ENCODE measurements at regions not wholly inside any gene's neighbourhood (a gene's known extent, or its start where the extent isn't known, plus 50 kb on each side); places are given as distances from the start of the nearest gene placed in this dataset.

GRCh38 chr4:114052227-114052626, 72.8 kb upstream of the ARSJ start:
- H3K27ac ChIP-seq = no peak overlapping the region
- no peaks in the 10 kb centered on the region for H3K9me3 ChIP-seq
- TF ChIP-seq, protein P1, sequence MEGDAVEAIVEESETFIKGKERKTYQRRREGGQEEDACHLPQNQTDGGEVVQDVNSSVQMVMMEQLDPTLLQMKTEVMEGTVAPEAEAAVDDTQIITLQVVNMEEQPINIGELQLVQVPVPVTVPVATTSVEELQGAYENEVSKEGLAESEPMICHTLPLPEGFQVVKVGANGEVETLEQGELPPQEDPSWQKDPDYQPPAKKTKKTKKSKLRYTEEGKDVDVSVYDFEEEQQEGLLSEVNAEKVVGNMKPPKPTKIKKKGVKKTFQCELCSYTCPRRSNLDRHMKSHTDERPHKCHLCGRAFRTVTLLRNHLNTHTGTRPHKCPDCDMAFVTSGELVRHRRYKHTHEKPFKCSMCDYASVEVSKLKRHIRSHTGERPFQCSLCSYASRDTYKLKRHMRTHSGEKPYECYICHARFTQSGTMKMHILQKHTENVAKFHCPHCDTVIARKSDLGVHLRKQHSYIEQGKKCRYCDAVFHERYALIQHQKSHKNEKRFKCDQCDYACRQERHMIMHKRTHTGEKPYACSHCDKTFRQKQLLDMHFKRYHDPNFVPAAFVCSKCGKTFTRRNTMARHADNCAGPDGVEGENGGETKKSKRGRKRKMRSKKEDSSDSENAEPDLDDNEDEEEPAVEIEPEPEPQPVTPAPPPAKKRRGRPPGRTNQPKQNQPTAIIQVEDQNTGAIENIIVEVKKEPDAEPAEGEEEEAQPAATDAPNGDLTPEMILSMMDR (IDR thresholded peaks at IDR 0.05 in 4 of 5, conservative IDR thresholded peaks at IDR 0.05 in 1 of 5) = no peak
- TF ChIP-seq POLR2A (IDR thresholded peaks at IDR 0.05) = no peak
- H3K4me3 ChIP-seq = no peak overlapping the region
- in situ Hi-C loops (cut with MboI; ENCODE audit: low sequenced_read_pairs in 4 of 4) (loop anchor here (25.0 kb wide), 1 partner anchor 665 kb away; no protein-coding TSS in a partner anchor), intact Hi-C loops (cut with DNase I; ENCODE audit: low total_unique reads) (no loop called here)
- no peaks in the 10 kb centered on the region for H3K4me1 ChIP-seq
- no peak for ATAC-seq
- no peak for DNase-seq
- no peaks in the 10 kb centered on the region for H3K27me3 ChIP-seq
- no peaks in the 10 kb centered on the region for H3K36me3 ChIP-seq

DNA sequence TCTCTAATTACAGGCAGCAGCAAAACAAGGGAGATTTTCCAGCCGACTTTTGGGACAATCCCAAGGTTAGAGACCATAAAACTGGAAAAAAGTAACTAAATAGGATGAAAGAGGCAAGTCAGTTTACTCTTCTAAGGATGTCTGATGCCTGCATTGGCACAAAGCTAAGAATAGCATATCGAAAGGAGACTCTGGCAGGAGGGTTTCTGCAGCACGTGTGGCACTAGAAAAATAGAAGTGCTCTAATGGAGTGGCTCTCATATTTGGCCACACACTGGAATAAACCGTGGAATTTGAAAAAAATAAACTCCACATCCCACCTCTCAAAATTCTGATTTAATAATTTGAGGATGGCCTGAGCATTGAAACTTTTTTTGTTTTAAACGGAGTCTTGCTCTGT, 77.2 kb upstream of the ARSJ start:
- DNase-seq (no peak), ATAC-seq (no peak)
- intact Hi-C loops (cut with DNase I; ENCODE audit: low total_unique reads) = no loop called here
- H3K4me1 ChIP-seq = no peaks in the 10 kb centered on the region
- no peaks in the 10 kb centered on the region for H3K36me3 ChIP-seq
- no peak overlapping the region for H3K4me3 ChIP-seq
- in situ Hi-C loops (cut with MboI; ENCODE audit: low sequenced_read_pairs in 4 of 4) = loop anchor here (25.0 kb wide), 1 partner anchor 669 kb away; no protein-coding TSS in a partner anchor
- no peak overlapping the region for H3K27ac ChIP-seq
- H3K27me3 ChIP-seq = no peaks in the 10 kb centered on the region
- no peaks in the 10 kb centered on the region for H3K9me3 ChIP-seq
- TF ChIP-seq, protein P1 (IDR thresholded peaks at IDR 0.05 in 4 of 5, conservative IDR thresholded peaks at IDR 0.05 in 1 of 5) = no peak
- no peak for TF ChIP-seq POLR2A (IDR thresholded peaks at IDR 0.05)

GRCh38 chr4:114057746-114058145, 78.3 kb upstream of the ARSJ start:
- H3K4me1 ChIP-seq = no peaks in the 10 kb centered on the region
- H3K4me3 ChIP-seq = no peak overlapping the region
- no peak overlapping the region for H3K27ac ChIP-seq
- TF ChIP-seq, protein P1 (IDR thresholded peaks at IDR 0.05 in 4 of 5, conservative IDR thresholded peaks at IDR 0.05 in 1 of 5) = no peak
- no peak for TF ChIP-seq POLR2A (IDR thresholded peaks at IDR 0.05)
- DNase-seq (no peak), ATAC-seq (no peak)
- H3K9me3 ChIP-seq = no peaks in the 10 kb centered on the region
- in situ Hi-C loops (cut with MboI; ENCODE audit: low sequenced_read_pairs in 4 of 4) = loop anchor here (25.0 kb wide), 1 partner anchor 670 kb away; no protein-coding TSS in a partner anchor
- no peaks in the 10 kb centered on the region for H3K27me3 ChIP-seq
- no peaks in the 10 kb centered on the region for H3K36me3 ChIP-seq
- intact Hi-C loops (cut with DNase I; ENCODE audit: low total_unique reads) = no loop called here

DNA sequence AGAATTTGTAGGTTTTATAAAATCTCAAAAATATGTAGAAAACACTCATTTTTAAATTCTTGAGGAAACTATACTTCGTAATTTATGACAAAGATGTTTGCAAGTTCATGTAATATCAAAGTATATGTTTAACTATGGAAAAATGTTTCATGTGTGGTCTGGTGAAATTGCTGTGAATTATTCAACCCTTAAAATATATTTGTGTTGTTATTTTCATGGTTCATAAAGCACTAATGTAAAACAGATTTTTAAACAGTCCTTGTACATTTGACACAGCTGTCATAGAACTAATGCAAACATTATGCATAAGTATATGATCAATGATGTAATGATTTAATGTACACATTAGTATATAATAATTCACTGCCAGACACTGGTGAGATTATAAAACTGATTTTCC, 83.1 kb upstream of the ARSJ start:
- no peaks in the 10 kb centered on the region for H3K27me3 ChIP-seq
- intact Hi-C loops (cut with DNase I; ENCODE audit: low total_unique reads) (no loop called here), in situ Hi-C loops (cut with MboI; ENCODE audit: low sequenced_read_pairs in 4 of 4) (loop anchor here (25.0 kb wide), 1 partner anchor 675 kb away; no protein-coding TSS in a partner anchor)
- ATAC-seq = no peak
- H3K4me1 ChIP-seq = no peaks in the 10 kb centered on the region
- H3K36me3 ChIP-seq = no peaks in the 10 kb centered on the region
- TF ChIP-seq, protein P1 (IDR thresholded peaks at IDR 0.05 in 4 of 5, conservative IDR thresholded peaks at IDR 0.05 in 1 of 5) = no peak
- TF ChIP-seq POLR2A (IDR thresholded peaks at IDR 0.05) = no peak
- DNase-seq = no peak
- H3K9me3 ChIP-seq = no peaks in the 10 kb centered on the region
- H3K27ac ChIP-seq = no peak overlapping the region
- H3K4me3 ChIP-seq = no peak overlapping the region

- intact Hi-C loops (cut with DNase I; ENCODE audit: low total_unique reads) (loop anchor here (10.0 kb wide), 1 partner anchor 528 kb away; no protein-coding TSS in a partner anchor), in situ Hi-C loops (cut with MboI; ENCODE audit: low sequenced_read_pairs in 4 of 4) (loop anchor here (25.0 kb wide), 1 partner anchor 685 kb away; no protein-coding TSS in a partner anchor)
- Histone ChIP-seq H3K4me3 (no peak overlapping the region), H3K9me3 (no peaks in the 10 kb centered on the region), H3K36me3 (no peaks in the 10 kb centered on the region), H3K27ac (no peak overlapping the region), H3K27me3 (no peaks in the 10 kb centered on the region), H3K4me1 (no peaks in the 10 kb centered on the region)
- TF ChIP-seq, protein P1 (IDR thresholded peaks at IDR 0.05 in 4 of 5, conservative IDR thresholded peaks at IDR 0.05 in 1 of 5) = no peak
- TF ChIP-seq POLR2A (IDR thresholded peaks at IDR 0.05) = no peak
- DNase-seq (no peak), ATAC-seq (no peak)
Measured at GRCh38 chr4:114072781-114073180, 93.3 kb upstream of the ARSJ start.

Data from gastrocnemius medialis (tissue), 4 donors.